SU-DHL-6 (cell line): ENCODE measurements at regions not wholly inside any gene's neighbourhood (a gene's known extent, or its start where the extent isn't known, plus 50 kb on each side); places are given as distances from the start of the nearest gene placed in this dataset.

Experiments used
- H2AFZ ChIP-seq: fragments of 200-600 bp; sonication (generic); 2 replicates; pipeline ENCODE4 v1.6.1; 2014; ENCODE audit warnings: low read depth, mild to moderate bottlenecking, moderate library complexity, mixed read lengths, antibody characterized with exemption, low read length; ENCODE audit not compliant: severe bottlenecking
- H3F3A ChIP-seq: fragments of 200-600 bp; shearing (Covaris generic); 2 replicates; pipeline ENCODE4 v1.6.0; 2016; ENCODE audit warnings: antibody characterized with exemption, mild to moderate bottlenecking; ENCODE audit not compliant: insufficient read depth
- H3K27ac ChIP-seq: fragments of 200-600 bp; sonication (generic); 2 replicates; pipeline ENCODE4 v1.5.1; 2016; ENCODE audit warnings: low read depth, mild to moderate bottlenecking, low read length, moderate library complexity, mixed read lengths
- H3K27me3 ChIP-seq: fragments of 200-600 bp; sonication (generic), shearing (Covaris generic); 2 replicates; pipeline ENCODE4 v1.6.0; 2014; ENCODE audit warnings: mild to moderate bottlenecking, low read length
- H3K36me3 ChIP-seq: fragments of 200-600 bp; sonication (generic); 2 replicates; pipeline ENCODE4 v1.6.1; 2014; ENCODE audit warnings: mild to moderate bottlenecking, low read length, mixed read lengths
- H3K4me2 ChIP-seq: fragments of 300-600, 200-600 bp; shearing (Covaris generic), sonication (generic); 2 replicates; pipeline ENCODE4 v1.6.0; 2014; ENCODE audit warnings: low read length, low read depth, mild to moderate bottlenecking; ENCODE audit not compliant: poor library complexity, severe bottlenecking
- H3K4me3 ChIP-seq: fragments of 200-600 bp; sonication (generic); 2 replicates; pipeline ENCODE4 v1.5.1; 2014; ENCODE audit warnings: antibody characterized with exemption, low read length, mild to moderate bottlenecking, mixed read lengths; ENCODE audit not compliant: insufficient read depth, poor library complexity, severe bottlenecking
- H3K79me2 ChIP-seq: fragments of 200-600 bp; sonication (generic); 2 replicates; pipeline ENCODE4 v1.6.1; 2014; ENCODE audit warnings: mild to moderate bottlenecking, low read length, moderate library complexity; ENCODE audit not compliant: insufficient read depth
- H3K9ac ChIP-seq: fragments of 200-600 bp; sonication (generic); 2 replicates; pipeline ENCODE4 v1.7.0; 2014; ENCODE audit warnings: mild to moderate bottlenecking, low read length
- H3K9me2 ChIP-seq: fragments of 200-600 bp; sonication (generic); replicated peaks from 2 replicates; pipeline ENCODE4 v1.6.1; 2014; ENCODE audit warnings: low read length; ENCODE audit not compliant: insufficient read depth
- H3K9me3 ChIP-seq: fragments of 200-600 bp; sonication (generic); 2 replicates; pipeline ENCODE4 v1.6.1; 2014; ENCODE audit warnings: low read length, mixed read lengths; ENCODE audit not compliant: insufficient read depth
- H4K20me1 ChIP-seq: fragments of 200-600 bp; sonication (generic); 2 replicates; pipeline ENCODE4 v1.6.1; 2014; ENCODE audit warnings: low read depth, mild to moderate bottlenecking, antibody characterized with exemption, low read length, moderate library complexity, mixed read lengths
- CTCF ChIP-seq: fragments of 200-600 bp; sonication (generic); IDR thresholded peaks from one replicate; pipeline ENCODE4 v1.5.1; 2017; ENCODE audit warnings: antibody characterized with exemption, mild to moderate bottlenecking, low read length, moderate library complexity; ENCODE audit not compliant: insufficient read depth, poor library complexity, severe bottlenecking
- EZH2phosphoT487 ChIP-seq: fragments of 200-600 bp; sonication (generic), shearing (Covaris generic); conservative IDR thresholded peaks from 2 replicates; pipeline ENCODE4 v1.6.1; 2018; ENCODE audit warnings: mild to moderate bottlenecking, antibody characterized with exemption, low read length, moderate library complexity, mixed read lengths

DNA sequence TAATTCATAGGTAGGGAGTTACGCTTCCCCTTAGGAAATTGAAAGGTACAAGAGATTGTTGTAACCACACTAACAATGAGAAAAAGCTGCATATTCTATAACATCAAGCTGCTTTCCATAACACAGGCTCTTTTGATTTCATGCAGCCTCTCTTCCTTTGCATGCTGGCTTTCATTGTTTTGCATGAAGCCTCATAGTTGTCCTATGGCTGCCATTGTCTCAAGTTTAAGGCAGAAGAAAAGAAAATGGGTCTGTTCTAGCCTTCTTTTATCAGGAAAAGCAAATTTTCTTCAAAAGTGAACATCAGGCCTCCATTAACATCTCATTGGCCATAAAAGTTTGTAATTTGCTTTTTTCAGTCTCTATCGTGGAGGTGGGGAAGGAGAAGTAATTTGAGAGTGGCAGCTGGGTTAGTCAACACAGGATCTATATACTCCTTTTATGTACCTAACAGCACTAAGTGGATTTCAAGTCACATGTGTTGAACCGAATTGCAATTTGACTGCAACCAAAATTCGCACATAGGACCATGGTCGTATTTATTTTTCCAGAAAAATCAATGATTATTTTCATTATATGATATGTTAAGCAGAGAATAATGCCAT, 248.5 kb upstream of the RND3 start:
- Histone ChIP-seq H3K4me2 (no peak overlapping the region), H4K20me1 (no peaks in the 10 kb centered on the region), H3K9me2 (no peaks in the 10 kb centered on the region), H3K36me3 (no peaks in the 10 kb centered on the region), H3F3A (no peaks in the 10 kb centered on the region), H2AFZ (no peak overlapping the region), H3K9me3 (no peaks in the 10 kb centered on the region), H3K27me3 (no peaks in the 10 kb centered on the region), H3K9ac (no peak overlapping the region), H3K4me3 (no peak overlapping the region), H3K79me2 (no peaks in the 10 kb centered on the region), H3K27ac (no peak overlapping the region)
- TF ChIP-seq CTCF (no peak), EZH2phosphoT487 (no peak)

DNA sequence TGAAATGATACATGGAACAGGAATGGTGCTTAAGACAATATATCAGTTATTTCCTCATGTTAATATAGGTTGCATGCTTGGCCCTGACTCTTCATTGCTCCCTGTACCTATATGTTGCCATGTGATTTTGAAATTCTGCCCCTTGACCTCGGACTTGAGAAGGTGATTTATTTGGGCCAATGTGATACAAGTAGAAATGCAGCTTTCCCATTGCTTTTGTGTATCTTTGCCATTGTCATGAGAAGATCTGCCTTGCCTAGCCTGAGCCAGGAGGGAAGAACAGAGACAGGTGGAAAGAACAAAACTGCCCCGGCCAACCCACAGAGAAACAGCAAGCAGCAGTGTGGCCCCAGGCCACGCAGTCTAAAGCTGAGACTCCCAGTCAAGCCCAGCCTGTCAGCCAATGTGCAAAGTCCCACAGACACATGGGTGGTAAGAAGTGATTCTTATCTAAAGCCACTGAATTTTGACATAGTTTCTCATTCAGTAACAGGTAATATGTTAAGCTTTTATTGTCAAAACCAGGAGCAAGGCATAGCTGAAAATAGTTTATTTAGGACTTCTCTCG, 245.7 kb upstream of the RND3 start:
- Histone ChIP-seq H3K9me3 (no peaks in the 10 kb centered on the region), H3K36me3 (no peaks in the 10 kb centered on the region), H2AFZ (no peak overlapping the region), H3K4me2 (no peak overlapping the region), H3K79me2 (no peaks in the 10 kb centered on the region), H3K9ac (no peak overlapping the region), H3K27ac (no peak overlapping the region), H3F3A (no peaks in the 10 kb centered on the region), H3K9me2 (no peaks in the 10 kb centered on the region), H3K4me3 (no peak overlapping the region), H4K20me1 (no peaks in the 10 kb centered on the region), H3K27me3 (no peaks in the 10 kb centered on the region)
- TF ChIP-seq CTCF (no peak), EZH2phosphoT487 (no peak)

GRCh38 chr2:150732491-150732890, 245.0 kb upstream of the RND3 start:
- Histone ChIP-seq H3K27me3 (no peaks in the 10 kb centered on the region), H3F3A (no peaks in the 10 kb centered on the region), H3K79me2 (no peaks in the 10 kb centered on the region), H4K20me1 (no peaks in the 10 kb centered on the region), H3K9ac (no peak overlapping the region), H3K27ac (no peak overlapping the region), H2AFZ (no peak overlapping the region), H3K36me3 (no peaks in the 10 kb centered on the region), H3K9me2 (no peaks in the 10 kb centered on the region), H3K4me2 (no peak overlapping the region), H3K9me3 (no peaks in the 10 kb centered on the region), H3K4me3 (no peak overlapping the region)
- no peak for TF ChIP-seq CTCF
- no peak for TF ChIP-seq EZH2phosphoT487
